LNCaP clone FGC (cell line): ENCODE measurements at regions not wholly inside any gene's neighbourhood (a gene's known extent, or its start where the extent isn't known, plus 50 kb on each side); places are given as distances from the start of the nearest gene placed in this dataset.

Experiments used
- DNase-seq: peaks from one replicate; pipeline ENCODE4 v3.0.0-alpha.2; 2011; ENCODE audit warnings: low read depth
- H3K4me3 ChIP-seq: 2 replicates; pipeline ENCODE4 v1.5.1; 2011; ENCODE audit warnings: mild to moderate bottlenecking, low read depth, low read length, control low read depth
- CTCF ChIP-seq: IDR thresholded peaks from 2 replicates; pipeline ENCODE4 v1.5.1; 2012; ENCODE audit warnings: mild to moderate bottlenecking; ENCODE audit not compliant: control insufficient read depth, insufficient read depth; ENCODE audit errors: extremely low read depth

- TF ChIP-seq CTCF = no peak
- H3K4me3 ChIP-seq = no peak overlapping the region
- DNase-seq = no peak
Observed at GRCh38 chr10:109029870-109030269, 893.4 kb downstream of the XPNPEP1 start.

- H3K4me3 ChIP-seq = no peak overlapping the region
- no peak for DNase-seq
- no peak for TF ChIP-seq CTCF
Observed at GRCh38 chr10:109027534-109028185, 895.7 kb downstream of the XPNPEP1 start.

- no peak overlapping the region for H3K4me3 ChIP-seq
- TF ChIP-seq CTCF = no peak
- DNase-seq = no peak
Observed at GRCh38 chr10:109025172-109025571, 898.1 kb downstream of the XPNPEP1 start.

GRCh38 chr10:109022417-109023049 is 900.8 kb downstream of the XPNPEP1 start:
- no peak overlapping the region for H3K4me3 ChIP-seq
- TF ChIP-seq CTCF = no peak
- DNase-seq = no peak

- H3K4me3 ChIP-seq = no peak overlapping the region
- DNase-seq = no peak
Observed at GRCh38 chr10:109019001-109019424, 904.3 kb downstream of the XPNPEP1 start.

GRCh38 chr10:109007514-109007913 is 915.8 kb downstream of the XPNPEP1 start:
- no peak overlapping the region for H3K4me3 ChIP-seq
- no peak for TF ChIP-seq CTCF
- DNase-seq = no peak

More at GRCh38 chr10:109019001-109019424, 904.3 kb downstream of the XPNPEP1 start:
- TF ChIP-seq CTCF = peak; percentile 61
